ENCODE measurements at regions not wholly inside any gene's neighbourhood (a gene's known extent, or its start where the extent isn't known, plus 50 kb on each side); places are given as distances from the start of the nearest gene placed in this dataset.
A peak's percentile ranks its signal among the peaks of the same experiment; 100 is the strongest.

DNA sequence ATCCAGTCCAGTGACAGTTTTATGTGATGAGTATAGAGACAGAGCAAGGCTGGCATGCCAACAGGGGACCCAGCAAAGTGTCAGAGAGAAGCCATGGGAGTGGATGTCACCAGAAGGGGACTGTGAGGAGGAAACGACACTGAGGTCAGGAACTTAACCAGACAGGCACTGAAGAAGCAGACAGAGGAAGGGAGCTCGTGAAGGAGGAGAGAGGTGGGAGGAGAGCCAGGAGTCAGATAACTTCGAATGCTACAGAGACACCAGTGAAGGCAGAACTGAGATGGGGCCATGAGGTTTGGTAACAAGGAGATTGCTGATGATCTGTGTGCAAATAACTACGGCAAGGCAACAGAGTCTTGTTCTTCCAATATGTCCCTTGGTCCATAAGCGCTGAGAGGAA is 211.1 kb upstream of the FOXA2 start:
- no peak for DNase-seq

DNA sequence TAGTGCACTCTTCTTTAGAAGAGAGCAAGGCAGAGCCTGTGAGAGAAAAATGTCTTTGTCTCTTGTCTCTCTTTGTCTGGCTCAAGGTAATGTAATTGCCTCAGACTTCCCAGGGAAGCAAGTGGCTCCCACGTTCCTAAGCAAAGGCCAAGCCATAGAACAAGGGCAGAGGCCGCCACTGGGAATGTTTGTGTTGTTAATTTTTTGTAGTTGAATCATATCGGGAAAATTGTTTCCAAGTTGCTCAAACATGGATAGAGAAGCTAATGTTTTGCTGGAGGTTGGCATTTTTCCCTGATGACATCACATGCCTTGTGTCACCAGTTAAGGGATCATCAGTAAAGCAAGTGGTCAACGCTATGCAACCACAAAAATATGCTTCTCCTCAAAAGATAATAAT is 211.5 kb upstream of the FOXA2 start:
- DNase-seq = peak; percentile 71

DNA sequence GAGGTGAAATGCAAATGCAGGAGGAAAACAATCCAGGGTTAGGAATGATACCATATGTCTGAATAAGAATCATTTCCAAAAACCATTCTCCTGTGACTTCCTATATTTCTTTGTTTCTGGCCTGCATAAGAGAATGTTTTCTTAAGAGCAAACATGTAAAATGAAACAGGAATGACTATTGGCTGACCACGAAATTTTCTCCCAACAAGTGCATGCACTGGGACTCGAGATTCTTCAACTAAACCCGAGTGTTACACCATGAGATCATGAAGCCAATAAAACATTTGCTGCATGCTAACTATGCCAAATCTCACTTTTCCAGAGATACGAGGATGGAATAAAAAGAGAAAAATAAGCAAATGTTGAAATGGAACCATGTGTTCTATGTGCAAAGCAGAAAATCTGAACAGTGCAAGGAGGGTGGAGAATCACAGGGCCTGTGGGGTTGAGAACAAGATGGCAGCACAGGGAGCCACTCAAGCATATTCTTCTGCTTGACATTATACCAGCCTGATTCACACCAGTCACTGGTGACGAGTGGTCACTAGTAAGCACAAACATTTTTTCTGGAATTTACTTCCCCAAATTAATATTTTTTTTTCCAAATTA is 212.2 kb upstream of the FOXA2 start:
- DNase-seq = no peak

DNA sequence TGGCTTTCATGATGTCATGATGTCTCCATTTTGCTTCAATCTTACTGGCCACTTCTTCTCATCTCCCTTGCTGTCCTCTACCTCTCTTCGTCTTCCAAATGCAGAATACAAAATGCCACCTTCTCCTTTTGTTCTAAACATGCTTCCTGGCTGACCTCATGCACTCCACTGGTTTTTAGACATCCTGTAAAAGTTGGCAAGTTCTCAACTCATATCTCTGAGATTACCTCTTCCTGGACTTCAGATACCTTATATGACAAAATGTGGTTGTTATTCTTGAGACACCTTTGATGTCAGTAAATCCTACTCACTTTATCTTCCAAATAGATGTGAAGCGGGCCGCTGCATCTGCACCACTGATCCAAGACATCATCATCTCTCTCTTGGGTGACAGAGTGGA is 212.7 kb upstream of the FOXA2 start:
- DNase-seq = no peak

DNA sequence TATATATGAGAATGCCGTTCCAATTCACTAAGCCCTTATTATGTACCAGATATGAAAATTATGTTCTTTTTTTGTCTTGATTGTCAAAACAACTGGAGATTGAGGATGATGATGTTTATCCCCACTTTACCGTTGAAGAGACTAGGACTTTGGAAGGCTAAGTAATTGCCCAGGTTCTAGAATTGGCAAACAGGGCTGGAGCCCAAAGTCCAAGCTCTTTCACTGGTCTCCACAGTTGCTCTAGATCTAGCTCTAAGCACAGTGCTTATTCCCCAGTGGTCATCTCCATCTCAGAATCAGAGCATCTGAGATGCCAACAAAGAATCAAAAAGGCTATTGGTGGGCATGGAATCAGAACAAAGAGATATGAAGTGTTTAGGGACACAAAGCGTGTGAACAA is 215.3 kb upstream of the FOXA2 start:
- DNase-seq = no peak

DNA sequence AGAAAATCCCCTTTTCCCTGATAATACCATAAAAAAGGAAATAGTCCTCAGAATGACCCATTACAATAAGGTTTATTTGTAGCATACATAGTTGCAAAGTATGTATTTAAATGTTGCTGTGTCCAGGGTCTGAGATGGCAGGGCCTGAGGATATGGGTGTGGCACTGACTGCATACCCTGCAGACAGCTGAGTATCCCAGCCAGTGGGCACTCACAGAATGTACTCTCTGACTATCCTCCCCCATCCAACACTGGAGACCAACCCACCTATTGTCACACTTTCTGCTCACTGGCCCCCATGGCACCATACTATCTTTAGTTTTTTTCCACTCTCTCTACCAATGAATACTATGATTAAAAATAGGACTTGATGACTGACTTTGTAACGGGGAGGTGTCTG is 215.8 kb upstream of the FOXA2 start:
- DNase-seq = no peak

DNA sequence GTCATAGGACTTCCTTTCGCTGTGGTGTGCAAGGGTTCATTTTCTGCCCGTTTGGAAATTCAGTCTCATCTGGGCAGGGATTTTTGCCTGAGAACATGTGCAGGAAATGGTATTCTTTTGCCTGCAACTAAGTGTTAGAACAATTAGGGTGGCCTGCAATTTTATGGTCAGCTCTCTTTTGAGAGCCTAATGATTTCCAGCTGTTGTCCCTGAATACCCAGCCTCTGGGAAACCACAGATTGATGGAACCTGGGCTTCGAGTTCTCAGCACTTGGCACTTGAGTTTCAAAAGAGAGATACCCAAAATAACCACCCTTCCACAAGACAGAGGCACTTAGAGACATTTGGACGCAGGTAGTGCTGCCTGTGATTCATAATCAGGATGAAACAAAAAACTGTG is 217.2 kb upstream of the FOXA2 start:
- no peak for DNase-seq

DNA sequence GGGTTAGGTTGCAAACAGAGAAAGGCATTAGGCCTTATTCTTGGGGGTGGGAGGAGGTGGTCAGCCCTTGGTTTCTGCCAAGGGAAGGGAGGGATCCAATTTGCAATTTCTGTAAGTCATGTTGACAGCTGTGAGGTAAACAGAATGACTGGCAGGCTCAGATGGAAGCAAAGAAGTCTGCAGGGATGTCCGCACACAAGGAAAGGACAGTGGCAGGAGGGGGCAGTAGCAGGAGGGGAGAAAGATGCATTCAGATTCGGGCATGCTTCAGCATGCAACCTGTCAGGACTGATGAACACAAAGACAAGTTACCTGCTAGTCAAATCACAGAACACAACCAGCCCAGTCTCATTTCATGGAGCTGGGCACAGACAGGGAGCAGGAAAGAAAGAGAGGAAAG is 217.9 kb upstream of the FOXA2 start:
- DNase-seq = no peak

DNA sequence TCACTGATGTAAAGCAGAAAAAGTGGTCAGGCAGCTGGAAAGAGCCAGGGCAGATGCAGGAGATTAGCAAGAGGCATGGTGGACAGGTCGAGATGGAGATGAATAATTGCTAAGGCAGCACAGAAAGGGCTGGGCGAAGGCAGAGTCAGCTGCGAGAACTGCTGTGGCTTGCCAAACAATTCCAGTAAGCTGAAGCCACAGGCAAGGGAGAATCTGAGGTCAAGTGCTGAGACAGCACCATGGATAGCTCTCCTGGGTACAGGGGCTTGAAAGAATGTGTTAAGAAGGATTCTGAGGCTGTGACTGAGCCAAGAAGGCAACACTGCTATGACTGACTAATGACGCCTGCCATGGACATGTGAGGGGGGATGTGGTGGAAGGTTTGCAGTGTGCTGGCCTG is 220.8 kb upstream of the FOXA2 start:
- no peak for DNase-seq

DNA sequence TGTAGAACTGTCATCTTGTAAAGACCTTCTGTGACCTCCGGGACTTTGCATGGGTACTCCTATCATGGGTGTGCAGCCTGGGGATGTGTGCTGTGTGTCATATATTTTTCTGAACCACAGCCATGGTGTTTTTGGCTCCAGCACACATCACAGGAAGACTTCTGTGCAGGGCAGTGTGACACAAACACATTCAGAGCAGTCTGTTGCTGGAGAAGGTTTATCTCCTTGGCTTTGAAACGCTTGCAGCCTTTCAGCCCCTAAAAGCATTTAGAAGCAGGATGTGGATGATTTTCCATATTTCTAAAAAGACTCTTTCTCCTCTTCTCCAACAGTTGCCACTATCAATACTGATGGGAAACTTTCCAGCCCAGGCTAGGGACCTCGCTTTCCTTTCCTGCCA is 221.6 kb upstream of the FOXA2 start:
- no peak for DNase-seq

DNA sequence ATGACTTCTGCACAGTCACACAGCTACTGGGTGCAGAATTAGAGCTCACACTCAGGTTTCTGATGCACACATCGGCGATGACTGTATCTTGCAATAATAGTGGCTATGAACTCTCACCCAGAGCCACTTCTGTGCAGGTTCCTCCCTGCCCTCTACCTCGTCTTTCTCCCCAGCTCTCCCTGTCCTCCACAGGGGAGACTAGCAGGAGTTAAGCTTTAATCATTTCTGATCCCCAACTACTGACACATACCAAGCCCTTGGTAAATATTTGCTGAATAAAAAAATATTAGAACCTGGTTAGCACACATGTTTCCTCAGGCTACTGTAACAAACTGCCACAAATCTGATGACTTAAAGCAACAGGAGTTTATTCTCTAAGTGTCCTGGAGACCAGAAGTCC is 222.7 kb upstream of the FOXA2 start:
- DNase-seq = no peak

DNA sequence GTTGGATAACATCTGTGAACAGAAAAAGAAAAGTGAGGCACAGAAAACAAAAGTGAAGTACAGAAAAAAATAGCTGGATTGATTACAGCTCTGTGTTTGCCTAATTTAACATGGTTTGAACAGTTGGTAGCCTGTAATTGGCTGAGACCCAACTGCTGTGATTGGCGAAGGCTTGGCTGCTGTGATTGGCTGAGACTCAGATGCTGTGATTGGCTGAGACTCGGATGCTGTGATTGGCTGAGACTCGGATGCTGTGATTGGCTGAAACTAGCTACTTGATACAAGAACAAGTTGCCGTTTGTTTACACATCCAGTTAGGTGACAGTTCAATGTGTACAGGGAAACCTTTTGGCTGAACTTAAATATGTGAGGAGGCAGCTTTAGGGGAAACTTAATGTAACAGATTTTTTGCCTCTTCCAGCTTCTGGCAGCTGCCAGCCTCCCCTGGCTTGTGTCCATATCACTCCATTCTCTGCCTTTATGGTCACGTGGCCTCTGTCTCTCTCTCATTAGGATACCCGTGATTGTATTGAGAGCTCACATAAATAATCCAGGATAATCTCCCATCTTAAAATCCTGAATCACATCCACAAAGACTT is 223.4 kb upstream of the FOXA2 start:
- DNase-seq = no peak

DNA sequence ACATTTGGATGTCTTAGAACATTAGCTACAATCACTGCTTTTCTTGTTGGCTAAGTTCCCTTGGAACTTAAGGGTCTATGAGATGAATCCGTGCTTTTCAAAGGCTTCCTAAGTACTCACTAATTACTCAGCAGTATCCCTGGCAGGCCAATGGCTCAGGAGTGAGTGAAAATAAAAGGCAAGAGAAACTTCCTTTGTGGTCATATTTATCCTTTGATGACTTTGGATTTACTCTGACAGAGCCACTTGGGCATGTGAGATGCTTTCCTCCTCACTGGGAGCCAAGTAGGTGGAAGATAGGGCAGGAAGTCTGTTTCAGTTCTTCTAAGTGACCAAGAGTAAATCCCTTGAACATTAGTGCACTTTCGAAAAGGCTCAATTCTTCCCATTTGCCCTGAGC is 224.3 kb upstream of the FOXA2 start:
- DNase-seq = no peak

DNA sequence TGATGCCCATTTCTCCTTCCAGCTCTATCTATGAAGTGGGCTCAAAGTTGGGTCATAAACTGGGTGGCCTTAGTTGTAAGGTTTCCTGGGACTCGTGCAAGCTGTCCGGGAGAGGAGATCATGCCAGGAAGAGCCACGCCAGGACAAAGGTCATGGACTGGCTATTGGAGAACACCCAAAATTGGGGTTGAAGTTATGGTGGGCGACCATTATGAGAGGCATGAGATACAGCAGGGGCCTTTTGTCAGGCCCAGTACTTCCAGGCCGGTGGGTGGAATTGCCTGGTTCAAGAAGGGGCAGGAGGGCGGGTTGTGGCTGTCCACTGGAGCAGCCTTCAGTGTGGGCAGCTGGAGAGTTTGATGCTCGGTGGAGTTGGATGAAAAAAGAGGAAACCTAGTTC is 225.1 kb upstream of the SSTR4 start:
- DNase-seq = no peak

DNA sequence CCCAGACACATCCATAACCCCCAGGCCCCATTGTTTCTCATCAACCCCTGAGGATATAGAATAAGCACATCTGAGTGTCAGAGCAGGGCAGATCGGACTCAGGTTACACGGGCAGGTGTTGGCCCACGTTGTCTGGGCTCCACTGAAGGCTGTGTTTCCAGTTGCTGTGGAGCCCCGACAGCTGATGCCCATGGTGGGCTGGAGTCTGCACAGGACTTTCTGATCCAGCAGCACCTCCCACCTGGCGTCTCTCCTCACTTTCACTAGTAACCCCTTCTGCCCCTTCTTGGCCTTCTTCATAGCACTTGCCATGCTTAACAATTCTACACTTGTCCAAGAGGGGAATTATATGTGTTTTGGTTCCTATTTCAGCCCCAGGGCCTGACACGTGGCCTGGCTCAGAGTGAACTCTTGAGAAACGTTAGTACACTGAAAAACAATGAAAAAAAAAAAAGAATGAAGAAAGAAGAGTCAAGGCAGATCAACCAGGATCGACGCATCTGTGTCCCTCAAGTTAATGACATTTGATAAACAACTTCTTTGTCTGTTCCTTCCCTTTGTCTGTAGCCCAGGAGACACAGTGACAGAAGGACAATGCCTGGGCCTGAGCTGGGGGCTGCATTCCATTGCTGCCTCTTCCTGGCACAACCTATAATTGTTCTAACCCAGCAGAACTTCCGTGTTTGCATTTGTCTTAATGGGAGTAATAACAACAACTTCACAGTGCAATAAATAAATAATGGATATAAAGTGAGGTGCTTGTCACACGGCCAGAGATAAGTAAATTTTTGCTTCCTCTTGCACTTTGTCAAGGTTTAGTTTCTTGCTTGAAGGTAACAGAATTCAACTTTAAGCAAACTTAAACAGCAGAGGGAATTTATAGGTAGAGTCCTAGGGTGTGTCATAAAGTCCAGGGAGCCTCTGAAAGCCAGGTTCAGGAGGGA is 224.2 kb upstream of the SSTR4 start:
- no peak for DNase-seq

DNA sequence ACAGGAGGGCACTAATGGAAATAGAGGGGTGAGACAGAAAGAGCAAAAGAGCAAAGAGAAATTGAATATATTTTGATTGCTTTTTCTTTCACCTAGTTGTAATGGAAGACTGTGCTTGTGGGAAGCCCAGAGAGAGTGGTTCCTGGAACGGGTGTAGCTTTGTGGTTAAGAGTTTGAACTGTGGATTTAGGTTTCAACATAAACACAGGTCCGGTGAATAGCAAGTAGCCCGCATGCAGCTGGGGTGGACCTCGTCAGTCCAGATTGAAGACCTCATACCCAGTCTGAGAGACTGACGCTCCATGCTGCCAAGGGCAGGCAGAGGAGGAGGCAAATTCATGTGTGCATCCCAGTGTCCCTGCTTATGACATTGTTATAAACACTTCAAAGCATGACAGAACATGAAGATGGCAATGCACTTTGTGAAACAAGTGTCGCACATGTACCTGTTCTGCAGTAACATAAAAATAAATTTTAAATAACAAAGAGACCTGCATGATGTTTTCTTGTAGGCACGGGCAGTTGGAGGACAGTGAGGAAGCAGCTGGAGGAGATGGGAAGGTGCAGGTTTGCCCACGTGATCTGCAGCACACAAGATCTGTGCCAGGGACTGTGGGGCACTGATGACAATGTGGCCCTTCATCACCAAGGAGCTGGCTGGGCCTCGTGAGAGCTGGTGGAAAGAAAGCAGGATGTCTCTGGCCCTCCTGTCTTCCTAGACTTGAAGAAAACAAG is 220.5 kb upstream of the SSTR4 start:
- DNase-seq = no peak

DNA sequence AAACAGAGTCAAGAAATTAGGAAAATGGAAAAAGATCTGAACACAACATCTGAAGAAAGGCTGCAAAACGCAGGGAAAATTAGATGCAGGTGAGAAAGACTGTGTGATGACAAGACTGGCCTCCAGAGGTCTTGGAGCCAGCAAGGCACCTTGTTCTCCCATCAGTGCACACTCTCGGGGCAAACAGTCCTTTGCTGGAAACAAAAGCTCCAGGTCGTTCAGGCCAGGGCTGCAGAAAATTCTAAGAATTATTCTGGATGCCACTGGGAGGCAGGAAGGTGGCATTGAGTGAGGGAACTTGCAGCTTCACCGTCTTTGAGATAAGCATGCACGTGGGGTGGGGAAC is 219.9 kb upstream of the SSTR4 start:
- no peak for DNase-seq

DNA sequence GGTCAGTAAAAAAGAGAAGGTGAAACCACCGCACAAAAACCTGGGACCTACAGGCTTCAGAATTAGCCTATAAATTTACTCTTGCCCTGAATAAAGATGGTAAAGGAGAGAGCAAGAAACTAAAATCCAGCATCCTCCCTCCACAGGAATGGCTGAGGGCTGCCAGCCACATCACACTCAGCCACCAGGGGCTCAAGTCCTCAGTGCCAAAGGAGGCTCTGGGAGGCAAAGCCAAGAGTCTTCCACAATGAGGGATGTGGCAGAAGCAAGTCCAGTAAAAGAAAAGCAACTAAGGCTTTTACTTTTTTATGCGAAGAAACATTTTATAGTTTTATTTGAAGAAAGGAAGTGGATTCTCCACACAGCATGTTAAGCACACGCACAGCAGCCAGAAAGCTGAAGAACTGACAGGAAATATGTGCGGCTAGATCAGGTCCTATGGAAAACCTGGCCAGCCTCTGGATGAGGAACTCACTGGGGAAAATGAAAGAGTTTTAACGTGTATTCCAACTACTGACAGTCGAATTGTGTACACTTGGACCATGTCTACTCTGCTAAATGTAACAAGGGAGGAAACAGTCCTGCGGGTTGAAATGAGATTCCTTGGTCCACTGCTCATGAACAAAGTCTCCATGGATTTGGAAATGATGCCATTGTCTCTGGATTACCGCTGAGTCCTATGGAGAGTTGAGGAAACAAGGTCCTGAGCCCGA is 219.4 kb upstream of the SSTR4 start:
- no peak for DNase-seq

DNA sequence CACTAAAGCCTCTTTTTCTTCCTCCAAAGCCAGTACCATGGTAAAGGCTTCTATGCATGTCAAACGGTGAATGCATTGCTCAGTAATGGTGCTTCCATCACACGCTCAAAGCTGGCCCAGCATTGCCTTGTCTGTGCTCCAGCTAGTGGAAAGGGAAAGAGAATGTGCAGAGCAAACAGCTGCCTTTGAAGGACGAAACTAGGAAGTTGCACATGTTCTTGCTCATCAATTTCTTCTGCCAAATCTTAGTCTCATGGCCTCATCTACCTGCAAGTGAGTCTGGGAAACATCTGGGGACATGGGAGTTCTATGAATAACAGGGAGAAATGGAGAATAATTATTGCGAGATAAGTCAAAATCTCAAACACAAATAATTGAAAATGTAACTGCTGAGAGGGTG is 216.5 kb upstream of the SSTR4 start:
- DNase-seq = no peak

DNA sequence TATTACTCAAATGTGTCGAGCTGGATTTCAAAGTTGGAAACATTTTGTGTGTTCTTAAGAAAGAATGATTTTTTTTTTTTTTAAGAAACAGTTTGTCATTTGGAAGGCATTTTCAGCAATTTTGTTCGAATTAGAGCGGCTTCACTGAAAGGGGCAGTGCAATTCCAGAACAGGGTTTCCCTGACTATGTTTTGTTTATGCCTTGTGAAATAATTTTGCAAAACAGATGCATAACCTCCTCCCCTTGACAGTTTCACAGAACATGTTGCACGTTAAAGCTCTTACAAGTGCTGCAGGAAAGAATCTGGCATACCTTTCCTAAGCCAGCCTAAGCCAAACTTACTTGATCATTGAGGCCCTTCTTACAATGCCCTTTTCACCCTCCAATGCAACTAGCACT is 216.0 kb upstream of the SSTR4 start:
- no peak for DNase-seq

DNA sequence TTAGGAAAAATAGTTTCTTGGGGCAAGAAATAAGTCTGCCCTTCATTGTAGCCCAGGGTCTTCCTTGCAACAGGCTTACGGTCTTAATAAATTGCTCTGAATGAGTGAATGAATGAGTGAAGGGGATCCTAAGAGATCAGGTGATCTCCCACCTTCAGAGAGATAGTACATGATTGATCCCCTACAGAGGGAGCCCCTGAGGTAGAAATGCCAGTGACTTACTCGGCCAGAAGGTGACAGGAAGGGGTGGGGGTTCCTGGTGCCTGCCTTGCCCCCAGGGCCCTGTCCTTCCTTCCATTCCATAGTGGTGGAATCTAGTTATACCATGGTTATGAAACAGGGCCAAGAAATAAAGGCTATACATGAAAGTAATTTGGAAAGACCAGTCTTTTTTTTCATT is 215.3 kb upstream of the SSTR4 start:
- DNase-seq = no peak

DNA sequence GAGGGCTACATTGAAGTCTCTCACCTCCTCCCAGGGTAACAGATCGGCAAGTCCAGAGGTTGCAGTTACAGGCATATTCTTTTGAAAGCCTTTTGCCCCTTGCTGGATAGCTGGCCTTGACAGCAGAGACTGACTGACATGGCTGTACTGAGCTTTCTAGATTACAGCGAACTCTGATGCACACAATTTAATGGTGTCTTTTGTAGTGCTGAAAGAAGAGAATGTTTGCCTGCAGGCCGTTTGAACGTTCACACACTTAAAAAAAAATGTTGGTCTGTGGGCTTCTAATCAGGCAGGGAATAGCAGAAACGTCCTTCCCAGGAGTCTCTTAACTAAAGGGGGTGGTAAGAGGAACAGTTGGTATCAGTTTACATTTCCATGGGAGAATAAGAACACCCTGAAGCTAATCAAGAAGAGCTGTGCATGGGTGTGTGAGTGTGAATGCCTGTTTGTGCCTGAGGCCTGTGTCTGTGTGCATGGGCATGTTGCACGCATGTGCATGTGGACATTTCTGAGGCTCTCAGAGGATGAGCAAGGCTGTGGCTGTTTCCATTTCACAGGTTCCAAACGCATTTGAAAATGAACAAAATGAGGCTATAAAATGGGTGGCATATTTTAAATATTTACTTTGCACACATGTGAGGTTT is 213.9 kb upstream of the SSTR4 start:
- DNase-seq = no peak

DNA sequence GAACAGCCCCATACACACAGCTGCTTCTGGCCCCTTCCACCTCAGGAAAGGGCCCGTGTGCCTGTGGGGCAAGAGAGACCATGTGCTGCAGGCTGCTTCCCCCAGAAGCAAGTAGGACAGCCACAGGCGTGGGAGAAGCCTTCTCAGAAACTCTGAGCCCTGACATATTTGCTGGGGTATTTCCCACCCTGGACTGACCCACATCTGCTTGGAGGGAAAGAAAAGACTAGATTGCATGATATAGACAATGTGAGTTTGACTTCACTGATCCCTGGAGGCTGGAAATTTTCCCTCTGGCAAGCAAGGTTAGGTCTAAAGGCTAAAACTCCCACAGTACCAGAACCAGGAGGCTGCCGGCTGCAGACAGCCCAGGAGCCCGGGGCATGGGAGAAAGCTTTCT is 213.3 kb upstream of the SSTR4 start:
- no peak for DNase-seq

Data from HCEC 1CT (cell line).